ENCODE measurements at regions not wholly inside any gene's neighbourhood (a gene's known extent, or its start where the extent isn't known, plus 50 kb on each side); places are given as distances from the start of the nearest gene placed in this dataset.

DNA sequence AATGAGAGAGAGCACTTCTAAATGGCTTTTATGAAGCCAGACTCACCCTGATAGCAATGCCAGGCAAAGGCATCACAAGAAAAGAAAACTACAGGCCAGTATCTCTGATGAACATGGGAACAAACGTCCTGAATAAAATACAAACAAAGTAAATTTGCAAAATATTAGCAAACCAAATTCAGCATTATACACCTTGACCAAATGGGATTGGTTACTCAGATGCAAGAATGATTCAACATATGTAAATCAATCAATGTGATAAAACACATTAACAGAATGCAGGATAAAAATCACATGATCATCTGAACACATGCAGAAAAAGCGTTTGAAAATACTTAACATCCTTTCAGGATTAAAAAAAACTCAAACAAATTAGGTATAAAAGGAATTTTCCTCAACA, 494.9 kb upstream of the CCDC54 start:
- H3K27ac ChIP-seq = no peak overlapping the region

DNA sequence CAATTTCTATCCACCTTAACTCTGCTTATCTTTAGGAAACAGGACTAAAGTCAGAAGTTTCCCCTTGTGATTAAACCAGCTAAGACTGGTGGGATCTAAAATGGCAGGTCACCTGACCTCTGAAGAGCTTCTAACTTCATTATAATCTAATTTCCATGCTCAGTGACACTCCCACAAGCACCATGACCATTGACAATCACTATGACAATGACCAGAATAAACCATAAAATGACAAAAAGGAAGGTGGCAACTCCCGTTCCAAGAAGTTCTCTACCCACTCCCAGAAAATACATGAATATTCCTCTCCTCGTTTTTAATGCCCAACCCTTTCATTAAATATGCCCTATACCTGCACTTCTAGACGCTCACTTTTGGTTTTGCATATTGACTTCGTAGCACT, 471.2 kb upstream of the CCDC54 start:
- TF ChIP-seq ZFX (IDR thresholded peaks at IDR 0.05; ENCODE audit: borderline replicate concordance) = no peak
- TF ChIP-seq, protein P1, sequence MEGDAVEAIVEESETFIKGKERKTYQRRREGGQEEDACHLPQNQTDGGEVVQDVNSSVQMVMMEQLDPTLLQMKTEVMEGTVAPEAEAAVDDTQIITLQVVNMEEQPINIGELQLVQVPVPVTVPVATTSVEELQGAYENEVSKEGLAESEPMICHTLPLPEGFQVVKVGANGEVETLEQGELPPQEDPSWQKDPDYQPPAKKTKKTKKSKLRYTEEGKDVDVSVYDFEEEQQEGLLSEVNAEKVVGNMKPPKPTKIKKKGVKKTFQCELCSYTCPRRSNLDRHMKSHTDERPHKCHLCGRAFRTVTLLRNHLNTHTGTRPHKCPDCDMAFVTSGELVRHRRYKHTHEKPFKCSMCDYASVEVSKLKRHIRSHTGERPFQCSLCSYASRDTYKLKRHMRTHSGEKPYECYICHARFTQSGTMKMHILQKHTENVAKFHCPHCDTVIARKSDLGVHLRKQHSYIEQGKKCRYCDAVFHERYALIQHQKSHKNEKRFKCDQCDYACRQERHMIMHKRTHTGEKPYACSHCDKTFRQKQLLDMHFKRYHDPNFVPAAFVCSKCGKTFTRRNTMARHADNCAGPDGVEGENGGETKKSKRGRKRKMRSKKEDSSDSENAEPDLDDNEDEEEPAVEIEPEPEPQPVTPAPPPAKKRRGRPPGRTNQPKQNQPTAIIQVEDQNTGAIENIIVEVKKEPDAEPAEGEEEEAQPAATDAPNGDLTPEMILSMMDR (IDR thresholded peaks at IDR 0.05) = no peak
- H3K27ac ChIP-seq = no peak overlapping the region

More for the DNA sequence above, 494.9 kb upstream of the CCDC54 start:
- TF ChIP-seq ZFX (IDR thresholded peaks at IDR 0.05; ENCODE audit: borderline replicate concordance) = no peak
- TF ChIP-seq, protein P1 (IDR thresholded peaks at IDR 0.05) = no peak

DNA sequence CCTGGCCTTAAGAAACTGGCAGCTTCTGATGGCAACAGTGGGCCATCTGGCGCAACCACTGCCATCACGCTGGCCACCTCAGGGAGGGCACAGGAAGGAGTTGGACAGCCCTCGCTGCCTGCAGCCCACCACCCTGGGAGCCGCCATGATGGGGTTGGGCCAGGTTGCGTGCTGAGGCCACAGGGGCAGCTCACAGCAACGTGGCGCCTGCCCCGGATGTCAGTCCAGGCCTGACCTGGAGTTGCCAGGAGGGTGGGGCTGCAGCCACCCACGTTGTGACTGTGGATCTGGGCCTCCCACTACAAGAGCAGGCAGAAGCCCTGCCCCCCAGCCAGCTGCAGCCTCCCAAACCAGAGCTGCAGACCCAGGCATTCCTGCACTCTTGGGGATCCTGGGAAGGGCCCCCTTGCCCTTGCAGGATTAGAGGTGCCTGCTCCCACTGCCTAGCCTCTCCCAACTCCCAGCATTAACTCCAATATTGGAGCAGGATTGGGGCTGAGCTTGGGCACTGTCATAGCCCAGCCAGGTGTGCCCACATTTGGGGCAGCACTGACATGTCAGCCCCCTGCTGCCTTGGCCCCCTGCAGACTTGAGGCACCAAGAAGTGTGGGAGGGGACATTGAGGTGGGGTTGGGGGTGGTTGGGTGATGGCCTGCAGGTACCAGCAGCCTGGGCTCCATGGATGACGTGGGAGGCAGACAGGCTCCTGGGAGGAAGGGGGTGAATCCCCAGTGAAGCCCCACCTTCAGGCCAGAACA, 468.9 kb upstream of the CCDC54 start:
- TF ChIP-seq, protein P1 (IDR thresholded peaks at IDR 0.05) = no peak
- TF ChIP-seq ZFX (IDR thresholded peaks at IDR 0.05; ENCODE audit: borderline replicate concordance) = no peak
- H3K27ac ChIP-seq = no peak overlapping the region

DNA sequence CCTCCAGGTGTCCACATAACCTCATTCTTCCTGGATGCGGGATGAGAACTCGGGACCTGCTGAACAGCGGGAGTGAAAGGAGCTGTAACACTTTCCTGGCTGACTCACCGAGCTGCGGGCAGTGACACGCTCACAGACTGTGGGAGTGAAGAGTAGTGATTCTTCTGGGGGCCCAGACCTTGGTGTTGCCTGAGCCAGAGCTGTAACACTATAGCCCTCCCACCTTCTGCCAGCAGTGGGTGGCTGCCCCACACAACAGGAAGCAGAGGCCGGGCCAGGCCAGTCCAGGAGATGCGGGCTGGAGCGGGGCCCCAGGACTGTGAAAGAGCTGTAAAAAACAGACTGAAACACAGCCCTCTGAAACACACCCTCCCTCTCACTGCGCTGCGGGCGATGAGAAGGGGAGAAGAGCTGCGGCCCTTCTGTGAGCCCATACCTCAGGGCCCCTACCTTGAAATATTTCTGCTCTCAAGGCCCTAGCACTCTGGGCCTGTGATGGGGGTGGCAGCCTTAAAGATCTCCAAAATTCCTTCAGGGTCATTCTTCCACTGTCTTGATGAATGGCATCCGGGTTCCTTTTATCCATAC, 464.0 kb upstream of the CCDC54 start:
- no peak for TF ChIP-seq ZFX (IDR thresholded peaks at IDR 0.05; ENCODE audit: borderline replicate concordance)
- TF ChIP-seq, protein P1 (IDR thresholded peaks at IDR 0.05) = no peak

DNA sequence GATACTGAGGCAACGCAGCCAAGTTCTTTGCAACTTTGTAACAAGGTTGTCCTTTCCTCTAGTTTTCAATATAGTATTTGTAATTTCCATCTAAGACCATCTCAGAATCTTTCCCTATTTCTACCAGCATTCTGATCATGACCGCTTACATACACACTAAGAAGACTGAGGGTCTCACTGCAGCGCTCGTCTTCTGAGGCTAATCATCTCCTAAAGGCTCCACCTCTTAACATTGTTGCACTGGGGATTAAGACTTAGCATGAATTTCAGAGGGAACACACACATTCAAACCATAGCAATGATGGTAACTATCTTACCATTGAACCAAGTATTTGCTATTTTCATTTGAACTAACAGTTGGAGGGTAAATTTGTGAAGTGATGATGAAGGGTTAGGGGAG, 463.3 kb upstream of the CCDC54 start:
- no peak overlapping the region for H3K27ac ChIP-seq
- no peak for TF ChIP-seq ZFX (IDR thresholded peaks at IDR 0.05; ENCODE audit: borderline replicate concordance)
- TF ChIP-seq, protein P1 (IDR thresholded peaks at IDR 0.05) = no peak

More for the DNA sequence above, 464.0 kb upstream of the CCDC54 start:
- no peak overlapping the region for H3K27ac ChIP-seq

DNA sequence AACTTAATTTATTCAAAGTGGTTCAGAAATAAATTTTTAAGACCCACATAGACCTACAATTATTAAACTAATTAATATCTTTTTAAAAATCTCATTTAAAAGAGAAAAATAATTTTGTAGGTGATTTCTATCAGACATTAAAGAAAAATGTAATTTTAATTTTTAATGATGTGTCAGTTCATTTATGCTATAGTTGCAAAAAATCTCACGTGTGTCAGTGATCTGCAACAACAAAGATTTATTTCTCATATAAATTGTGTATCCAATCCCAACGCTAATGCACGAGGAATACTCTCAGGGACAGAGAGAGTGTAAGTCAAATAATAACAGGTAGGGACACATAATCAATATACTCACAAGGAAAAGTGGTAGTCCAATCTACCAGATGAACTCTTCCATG, 456.6 kb upstream of the CCDC54 start:
- no peak for TF ChIP-seq ZFX (IDR thresholded peaks at IDR 0.05; ENCODE audit: borderline replicate concordance)
- TF ChIP-seq, protein P1 (IDR thresholded peaks at IDR 0.05) = no peak
- no peak overlapping the region for H3K27ac ChIP-seq

DNA sequence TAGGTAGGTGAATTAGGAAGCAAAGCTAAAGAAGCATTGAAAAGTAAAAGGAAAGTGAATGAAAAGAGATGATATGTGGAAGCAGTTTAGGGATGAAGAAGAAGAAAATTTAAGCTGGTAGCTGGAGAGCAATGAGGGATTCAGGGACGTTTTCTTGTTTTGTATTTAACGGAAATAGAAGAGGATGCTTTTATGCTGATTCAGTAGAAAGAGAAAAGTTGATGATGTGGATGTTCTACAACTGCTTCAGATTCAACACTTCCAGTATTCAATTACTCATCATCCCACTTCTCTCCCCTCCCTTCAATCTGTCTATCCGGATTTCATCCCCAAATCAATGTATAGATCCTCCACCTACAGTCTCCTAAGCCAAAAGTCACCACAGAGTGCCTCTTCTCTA, 448.2 kb upstream of the CCDC54 start:
- no peak overlapping the region for H3K27ac ChIP-seq
- no peak for TF ChIP-seq ZFX (IDR thresholded peaks at IDR 0.05; ENCODE audit: borderline replicate concordance)
- TF ChIP-seq, protein P1 (IDR thresholded peaks at IDR 0.05) = no peak

Data from 22Rv1 (cell line).